NCI-H1930 (cell line): ENCODE measurements at regions not wholly inside any gene's neighbourhood (a gene's known extent, or its start where the extent isn't known, plus 50 kb on each side); places are given as distances from the start of the nearest gene placed in this dataset.
"Not testable (repeated sequence)": the region's sequence is repeated elsewhere in the genome, so short reads cannot be mapped to it uniquely, and the experiment has no call there.

Experiments used
- DNase-seq, 2 experiments: peaks; one replicate each; lab custom pipeline; 2025; lab: John Stamatoyannopoulos, UW

DNA sequence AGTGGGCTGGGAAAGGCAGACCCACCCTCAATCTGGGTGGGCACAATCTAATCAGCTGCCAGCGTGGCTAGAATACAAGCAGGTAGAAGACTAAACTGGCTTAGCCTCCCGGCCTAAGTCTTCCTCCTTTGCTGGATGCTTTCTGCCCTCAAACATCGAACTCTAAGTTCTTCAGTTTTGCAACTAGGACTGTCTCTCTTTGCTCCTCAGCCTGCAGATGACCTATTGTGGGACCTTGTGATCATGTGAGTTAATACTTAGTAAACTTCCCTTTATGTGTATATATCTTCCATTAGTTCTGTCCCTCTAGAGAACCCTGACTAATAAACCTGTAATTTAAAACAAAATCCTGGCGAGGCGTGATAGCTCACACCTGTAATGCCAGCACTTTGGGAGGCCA, 51.8 kb upstream of the SLC39A8 start:
- DNase-seq = not testable (repeated sequence)

DNA sequence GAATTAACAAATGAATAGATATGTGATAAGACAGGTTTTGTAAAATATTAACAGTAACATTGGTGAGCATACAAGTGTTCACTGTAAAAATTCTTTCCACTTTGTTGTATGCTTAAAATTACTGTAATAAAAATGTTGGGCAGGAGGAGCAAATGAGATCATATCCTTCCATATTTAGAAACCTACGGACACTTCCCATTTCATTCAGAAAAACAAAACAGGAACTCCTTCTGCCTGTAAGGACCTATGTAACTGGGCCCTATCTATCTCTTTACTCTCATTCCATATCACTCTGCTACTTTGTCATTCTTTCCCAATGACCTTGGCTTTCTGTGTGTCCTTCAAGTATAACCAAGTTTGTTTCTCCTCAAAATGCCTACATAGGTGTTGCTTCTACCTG, 53.7 kb upstream of the SLC39A8 start:
- no peak for DNase-seq

DNA sequence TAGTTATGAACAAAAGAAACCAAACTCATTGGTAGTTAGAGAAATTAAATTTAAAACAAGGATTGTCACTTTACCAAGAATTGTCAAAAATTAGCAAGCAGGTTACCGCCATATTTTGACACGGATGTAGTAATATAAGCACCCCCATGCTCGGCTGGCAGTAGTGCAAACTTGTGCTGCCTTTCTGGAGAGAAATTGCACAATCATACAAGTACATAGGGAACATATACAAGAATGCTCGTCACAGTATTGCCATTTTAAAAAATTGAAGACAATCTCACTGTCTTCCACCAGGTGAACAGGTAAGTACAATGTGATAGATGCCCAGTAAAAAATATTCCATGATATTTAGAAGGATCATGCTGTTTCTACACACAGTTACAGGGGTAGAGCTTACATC, 55.6 kb upstream of the SLC39A8 start:
- no peak for DNase-seq

DNA sequence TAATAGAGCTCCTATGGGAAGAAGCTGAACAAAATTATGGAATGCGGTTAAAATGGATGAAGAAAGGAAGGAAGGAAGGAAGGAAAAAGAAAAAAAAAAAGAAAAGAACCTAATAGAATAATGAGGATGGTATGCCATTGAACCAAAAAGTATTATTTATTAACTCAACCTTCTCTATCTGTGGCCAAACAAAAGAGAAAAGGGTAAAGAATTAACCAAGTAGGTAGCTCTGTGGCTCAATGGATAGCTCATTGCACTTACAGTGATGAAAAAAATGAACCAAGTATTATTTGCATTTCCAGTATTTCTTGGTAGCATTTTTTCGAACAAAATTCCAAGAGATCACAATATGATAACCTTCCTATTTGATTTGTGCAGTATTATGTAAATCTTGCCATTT, 56.9 kb upstream of the SLC39A8 start:
- no peak for DNase-seq

DNA sequence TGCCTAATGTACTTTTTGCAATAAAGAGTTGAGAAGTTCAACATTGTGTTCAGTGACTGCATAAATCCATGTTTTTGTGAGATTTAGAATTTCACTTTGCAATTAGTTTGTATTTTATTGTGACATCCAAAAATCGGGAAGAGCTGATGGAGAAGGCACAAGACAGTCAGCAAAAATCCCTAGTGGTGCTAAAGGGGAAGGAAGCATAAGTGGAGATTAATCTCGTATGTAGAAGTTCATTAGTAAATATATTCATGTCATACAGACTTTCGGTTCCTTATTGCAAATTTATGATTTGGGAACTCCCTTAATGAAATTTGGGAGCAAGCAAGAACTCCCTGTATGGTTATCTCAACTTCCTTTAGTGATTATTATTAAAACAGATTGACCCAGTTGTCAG, 57.8 kb upstream of the SLC39A8 start:
- DNase-seq = no peak

DNA sequence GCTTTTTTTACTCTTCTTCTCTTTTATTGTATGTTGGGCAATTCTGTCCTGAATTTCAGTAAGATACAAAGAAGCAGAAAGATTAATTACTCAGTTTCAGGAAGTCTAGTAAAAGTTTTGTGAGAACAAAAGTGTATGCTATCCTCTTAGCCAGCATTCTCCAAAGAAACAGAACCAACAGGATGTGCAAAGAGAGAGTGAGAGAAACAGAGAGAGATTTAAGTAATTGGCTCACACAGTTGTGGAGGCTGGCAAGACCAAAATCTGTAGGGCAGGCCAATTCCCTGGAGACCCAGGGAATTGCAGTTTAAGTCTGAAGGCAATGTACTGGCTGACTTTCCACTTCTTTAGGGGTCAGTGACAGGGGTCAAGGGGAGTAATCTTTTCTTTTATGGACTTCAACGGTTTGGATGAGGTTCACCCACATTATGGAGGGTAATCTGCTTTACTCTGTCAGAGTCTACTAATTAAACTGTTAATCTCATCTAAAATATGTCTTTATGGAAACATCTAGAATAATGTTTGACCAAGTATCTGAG, 59.2 kb upstream of the SLC39A8 start:
- DNase-seq = no peak

DNA sequence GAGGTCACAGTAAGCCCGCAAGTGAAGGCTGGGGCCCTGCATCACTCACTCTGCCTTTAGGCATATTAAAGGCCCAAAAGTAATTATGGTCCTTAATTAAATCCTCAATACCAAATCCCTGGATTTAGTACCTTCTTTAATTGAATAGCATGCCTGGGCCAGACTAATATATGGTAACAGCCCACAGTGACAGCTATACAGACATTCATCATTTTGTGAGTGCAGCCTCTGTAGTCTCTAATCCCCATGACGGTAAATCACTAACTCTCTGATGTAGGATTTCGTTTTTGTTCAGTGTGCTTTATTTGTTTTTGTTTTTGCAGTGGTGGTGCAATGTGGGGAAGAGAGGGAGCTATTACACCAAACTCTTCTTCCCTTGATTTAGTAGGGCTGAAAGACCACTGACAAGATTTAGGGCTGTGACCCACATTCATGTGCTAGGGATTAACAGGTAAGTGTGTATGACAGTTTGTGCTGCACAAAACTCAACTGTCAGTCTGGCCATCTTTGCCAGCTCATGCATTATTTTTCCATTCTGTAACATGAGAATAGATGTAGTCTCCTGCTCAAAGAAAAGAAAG, 60.6 kb upstream of the SLC39A8 start:
- no peak for DNase-seq

DNA sequence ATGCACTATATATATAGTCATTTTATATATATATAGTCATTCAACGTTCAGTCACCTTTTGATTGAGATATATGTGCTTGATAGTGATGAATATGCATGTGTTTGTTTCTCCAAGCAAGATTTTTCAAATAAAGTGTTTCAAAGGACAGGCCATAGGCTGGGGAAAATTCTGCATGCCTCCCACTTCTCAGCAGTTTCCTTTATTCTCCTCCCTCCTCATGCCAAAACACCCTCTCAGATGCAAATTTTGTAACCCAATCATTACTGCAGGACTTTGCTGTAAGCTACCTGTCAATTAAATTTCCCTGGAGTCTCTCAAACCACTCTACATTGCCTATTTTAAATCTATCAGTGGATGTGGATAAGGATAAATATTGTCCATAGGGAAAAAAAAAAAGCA, 65.6 kb upstream of the SLC39A8 start:
- DNase-seq = not testable (repeated sequence)

DNA sequence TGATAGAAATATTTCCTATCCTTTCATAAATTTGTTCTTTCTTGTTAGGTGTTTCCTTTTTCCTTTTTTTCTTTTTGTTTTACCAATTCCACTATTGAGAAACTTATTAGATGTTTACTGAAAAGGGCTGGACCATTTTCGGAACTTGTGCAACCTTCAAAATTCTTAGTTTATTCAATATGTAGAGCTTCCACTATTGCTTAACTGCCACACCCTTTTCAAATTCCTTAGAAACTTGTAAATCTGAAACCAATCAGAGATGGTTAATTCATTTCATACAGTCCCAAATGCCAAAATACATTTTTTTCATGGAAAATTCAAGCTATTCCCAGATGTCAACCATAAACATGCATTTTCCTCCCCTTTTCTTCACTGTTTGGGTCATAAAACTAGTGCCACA, 66.1 kb upstream of the SLC39A8 start:
- DNase-seq = no peak

DNA sequence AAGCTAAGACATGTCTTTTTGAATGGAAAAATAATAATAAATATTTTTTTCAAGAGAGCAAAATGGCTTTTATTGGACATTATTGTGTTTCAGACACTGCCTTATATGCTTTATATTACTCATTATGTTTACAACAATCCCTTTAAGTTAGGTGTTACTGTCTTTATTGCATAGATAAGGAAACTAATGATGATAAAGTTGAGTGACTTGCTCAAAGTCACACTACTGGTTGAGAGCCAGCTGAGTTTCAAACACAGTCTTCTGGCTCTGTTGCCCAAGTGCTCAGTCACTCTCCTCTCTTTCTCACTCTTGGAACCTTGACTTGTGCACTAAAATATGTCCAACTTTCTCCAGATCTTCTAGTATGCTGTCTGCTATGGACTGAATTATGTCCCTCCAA, 71.5 kb upstream of the SLC39A8 start:
- no peak for DNase-seq

DNA sequence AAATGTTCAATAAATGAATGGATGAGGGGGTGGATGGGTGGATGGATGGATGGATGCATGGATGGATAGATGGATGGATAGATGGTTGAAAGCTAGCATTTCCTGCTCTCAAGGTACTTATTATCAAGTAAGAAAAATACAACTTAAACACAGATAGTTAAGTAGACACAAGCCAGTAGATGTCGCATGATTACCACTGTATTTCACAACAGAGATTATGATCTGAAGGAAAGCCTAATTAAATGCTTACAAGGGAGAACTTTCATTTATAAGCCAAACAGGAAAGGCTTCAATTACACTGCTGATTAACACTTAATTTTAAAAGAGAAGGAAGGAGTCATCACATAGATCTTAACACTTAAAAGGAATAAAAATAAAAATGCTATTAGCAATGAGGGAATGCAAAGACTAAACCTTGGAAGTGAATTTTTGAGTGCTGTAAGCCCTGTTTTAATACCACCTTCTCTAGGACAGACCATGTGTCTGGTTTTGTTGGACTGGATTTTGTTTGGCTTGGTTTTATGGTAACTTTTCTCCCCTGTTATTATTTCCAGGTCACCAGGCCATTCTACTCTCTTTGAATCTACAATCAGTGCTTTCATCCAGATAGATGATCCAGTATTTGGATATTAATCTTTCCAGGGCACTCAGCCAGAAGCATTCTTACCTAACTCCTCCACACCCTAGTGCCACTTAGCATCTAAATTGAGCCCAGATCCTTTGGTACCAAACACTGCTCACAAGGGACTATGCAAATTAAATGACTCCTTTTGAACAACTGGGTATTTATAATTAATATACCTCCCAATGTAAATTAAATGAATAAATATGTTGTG, 75.5 kb upstream of the SLC39A8 start:
- DNase-seq = no peak

DNA sequence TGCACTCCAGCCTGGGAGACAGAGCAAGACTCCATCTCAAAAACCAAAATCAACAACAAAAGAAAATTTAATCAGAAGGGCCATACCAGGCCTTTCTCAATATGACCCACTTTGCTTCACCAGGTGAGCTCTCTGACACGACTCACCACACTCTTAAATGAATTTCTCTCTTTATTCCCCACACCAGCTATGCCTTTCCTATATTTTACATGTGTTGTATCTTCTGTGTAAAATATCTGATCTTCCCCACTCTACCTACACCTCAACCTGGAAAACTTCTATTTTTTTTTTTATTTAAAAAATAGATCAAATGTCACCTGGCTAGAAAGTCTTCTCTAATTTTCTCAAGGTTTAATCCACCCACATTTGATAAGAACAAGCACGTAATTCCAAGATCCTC, 77.6 kb upstream of the SLC39A8 start:
- DNase-seq = no peak

DNA sequence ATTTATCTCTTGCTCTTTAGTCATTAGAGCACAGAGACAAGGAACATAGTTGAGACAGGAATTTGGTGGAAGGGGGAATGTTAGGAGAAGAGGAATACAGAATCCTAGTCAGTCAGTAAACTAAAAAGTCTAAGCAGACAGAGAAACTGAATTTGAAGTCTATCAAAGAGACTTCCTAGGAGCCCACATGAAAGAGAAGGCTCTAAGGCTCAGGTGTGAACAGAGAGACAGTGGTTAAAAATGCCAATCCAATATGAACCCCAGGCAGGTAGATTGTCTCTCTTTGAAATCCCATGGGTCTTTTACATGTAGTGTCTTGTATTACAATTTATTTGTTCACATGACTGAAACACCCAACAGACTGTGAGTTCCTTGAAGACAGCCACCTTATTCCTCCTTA, 77.8 kb upstream of the NFKB1 start:
- DNase-seq = no peak

DNA sequence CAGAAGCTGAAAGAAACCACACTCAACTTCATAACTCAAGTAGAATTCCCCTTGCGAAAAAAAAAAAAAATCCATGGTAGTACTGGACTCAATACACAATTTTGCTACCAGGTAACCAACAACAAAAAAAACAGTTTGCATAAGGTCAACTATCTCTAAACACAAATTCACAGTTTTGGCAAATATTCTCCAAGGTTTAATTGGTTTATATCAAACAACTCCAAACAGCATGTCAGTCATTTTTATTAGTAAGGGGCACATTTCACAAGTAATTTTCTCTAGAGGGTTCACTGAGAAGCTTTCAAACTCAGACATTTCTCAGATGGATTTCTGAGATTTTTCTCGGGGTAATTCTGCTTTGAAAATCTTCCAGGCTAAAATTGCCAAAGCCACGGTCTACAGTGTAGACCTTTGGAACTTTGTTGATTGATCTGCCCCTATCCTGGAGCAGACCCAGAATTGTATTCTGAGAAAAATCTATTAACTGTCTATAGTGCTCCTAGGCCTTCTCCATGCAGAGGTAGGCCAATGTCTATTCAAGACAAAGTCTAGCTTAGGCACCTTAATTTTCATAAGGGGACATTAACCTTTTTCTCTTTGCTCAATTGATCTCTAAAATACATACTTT, 73.7 kb upstream of the NFKB1 start:
- DNase-seq = no peak

DNA sequence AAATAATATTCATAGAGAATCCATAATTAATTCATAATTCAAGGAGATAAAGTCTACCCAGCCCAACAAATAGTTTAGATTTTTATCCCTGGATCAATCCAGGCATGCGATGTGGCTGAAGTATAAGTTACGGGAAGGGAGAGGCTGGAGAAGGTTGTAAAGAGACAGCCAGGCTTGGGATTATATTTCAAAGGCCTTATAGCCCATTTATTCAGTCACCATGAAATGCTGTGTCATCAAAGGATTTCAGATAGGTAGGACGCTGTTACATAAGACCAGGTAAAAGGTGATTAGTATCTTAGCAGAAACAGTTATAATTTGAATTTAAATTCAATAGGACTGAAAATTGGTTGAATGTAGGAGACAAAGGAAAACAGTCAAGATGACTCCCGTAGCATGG, 73.0 kb upstream of the NFKB1 start:
- no peak for DNase-seq

DNA sequence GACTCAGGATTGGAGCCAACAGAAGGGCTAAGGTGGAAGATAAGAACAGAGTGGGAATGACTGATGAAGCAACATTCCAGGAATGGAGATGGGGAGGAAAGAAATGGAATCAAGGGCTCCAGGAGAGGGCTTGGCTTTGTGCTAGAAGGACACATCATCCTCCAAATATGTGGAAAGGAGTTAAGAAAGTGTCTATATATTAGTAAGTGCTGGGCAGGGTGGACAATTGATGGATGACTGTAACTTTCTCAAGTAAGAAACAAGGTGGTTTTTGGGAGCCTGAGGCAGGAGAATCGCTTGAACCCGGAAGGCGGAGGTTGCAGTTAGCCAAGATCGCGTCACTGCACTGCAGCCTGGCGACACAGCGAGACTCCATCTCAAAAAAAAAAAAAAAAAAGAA, 71.6 kb upstream of the NFKB1 start:
- DNase-seq = no peak

DNA sequence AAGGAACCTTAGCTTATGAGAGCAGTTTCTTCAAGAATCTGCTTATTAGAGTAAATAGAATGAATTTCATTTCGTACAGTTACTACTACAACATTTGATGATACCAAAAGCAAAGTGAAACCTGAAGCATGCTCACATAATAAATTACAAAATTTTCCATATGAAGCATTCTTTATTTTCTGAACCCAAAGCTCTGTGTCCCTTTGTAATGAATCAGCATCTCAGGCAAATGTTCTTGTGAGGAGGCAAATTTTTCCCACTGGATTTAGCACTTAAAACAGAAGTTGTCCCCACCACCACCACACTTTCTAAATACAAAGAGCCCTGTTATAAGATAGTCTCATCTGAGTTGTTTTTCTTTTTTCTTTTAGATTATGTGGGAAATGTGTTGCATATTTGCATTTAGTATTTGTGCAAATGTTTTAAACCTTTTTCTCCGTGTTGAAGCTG, 70.7 kb upstream of the NFKB1 start:
- DNase-seq = no peak

DNA sequence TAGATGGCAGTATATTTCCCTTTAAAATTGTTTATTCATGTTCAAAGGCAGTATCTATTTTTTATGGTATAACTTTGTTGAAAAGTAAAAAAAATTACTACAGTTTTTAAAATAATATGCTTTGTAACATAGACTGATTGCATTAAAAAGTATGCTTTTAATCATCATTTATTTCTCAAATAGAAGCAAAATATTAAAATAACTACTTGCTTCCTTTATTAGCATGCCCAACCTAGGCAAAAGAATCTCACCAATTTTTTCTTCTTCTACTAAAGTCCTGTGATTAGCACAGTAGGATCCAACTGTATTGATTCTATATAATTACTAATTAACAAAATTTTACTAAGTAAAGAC, 69.6 kb upstream of the NFKB1 start:
- no peak for DNase-seq

DNA sequence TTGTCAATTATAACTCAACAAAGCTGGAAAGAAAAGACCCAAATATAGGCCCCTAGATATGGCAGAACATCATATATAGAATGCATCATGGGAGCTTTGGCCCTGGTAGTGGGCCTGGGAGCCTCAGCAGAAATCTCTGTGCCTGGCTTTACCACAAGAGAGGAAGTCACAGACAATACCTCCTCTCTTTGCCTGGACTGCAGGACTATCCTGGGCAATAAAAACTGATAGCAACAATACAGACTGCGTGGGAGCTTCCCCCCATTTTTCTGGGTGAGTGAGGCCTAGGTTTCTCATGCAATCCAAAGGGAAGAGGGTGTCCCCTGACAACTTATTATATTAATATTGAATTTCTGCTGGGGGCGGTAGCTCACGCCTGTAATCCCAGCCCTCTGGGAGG, 64.0 kb upstream of the NFKB1 start:
- DNase-seq = no peak

DNA sequence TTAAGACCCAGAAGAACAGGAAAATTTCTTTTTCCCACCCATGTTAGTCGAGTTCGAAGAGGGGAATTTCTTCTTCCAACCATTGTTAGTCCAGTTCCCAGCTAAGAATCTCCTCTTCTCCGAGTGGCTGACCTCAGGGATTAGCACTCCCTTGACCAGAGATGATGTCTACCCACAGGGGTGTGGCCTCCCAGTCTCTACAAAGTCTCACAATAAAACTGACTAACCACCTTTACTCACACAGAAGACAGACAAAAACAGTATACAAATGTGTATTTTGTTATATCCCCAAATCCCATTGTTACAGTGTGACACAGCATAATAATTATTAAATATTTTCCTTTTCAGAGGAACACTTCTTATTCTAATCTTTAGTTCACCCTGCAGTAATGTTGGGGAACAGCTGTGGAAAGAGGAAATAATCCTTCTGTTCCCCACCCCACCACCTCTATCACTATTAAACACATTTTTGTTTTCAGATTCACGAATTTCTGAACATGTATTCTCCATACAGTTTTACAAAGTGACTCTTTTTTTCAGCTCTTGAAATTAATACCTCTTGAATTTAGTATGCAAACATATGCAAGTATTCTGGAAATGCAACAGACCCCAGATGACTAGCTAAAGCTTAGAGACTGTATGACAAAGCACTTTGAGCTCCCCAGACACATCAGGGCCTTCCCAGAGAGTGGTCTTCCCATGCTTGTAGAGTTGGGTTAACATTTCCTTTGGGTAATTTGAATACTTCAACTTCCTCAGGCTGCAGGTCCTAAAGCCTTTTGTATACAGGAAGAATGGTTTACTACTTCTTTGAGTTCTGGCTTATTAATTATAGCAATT, 62.5 kb upstream of the NFKB1 start:
- DNase-seq = no peak

DNA sequence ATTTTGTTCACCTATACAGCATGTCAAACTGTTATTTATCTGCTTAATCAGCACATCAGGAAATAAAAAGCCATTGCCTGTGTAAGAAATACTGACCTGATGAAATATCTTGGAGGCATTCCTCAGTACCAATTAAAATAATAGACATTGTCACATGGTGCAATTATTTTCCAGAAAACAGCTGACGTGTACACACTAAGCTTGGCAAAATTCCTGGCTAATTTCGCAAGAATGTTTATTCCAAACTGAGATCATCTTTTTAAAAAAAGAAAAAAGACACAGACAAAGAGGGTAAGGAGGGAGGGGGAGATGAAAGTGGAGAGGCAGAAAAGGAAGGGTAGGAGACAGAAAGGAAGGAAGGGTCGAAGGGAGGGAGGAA, 61.9 kb upstream of the NFKB1 start:
- peak in 1 of 2 experiments; percentile 22 for DNase-seq

DNA sequence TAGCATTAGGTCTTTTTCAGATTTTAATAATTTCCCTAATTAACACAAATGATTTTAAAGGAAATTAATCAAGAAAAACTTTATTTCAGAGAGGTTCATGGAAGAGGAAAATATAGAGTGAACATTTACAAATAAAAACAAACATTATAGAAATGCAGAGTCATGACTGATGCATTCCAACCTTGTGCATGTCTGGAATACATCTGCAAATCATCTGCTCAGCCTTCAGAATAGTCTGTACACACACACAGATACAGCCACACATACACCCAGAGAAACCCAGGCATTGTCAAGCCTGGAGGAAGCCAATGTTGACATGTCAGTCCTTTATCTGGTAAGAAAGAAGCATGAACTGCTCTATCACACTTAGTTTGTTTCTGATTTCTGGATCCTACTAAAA, 61.3 kb upstream of the NFKB1 start:
- DNase-seq = no peak
